ENCODE measurements at regions not wholly inside any gene's neighbourhood (a gene's known extent, or its start where the extent isn't known, plus 50 kb on each side); places are given as distances from the start of the nearest gene placed in this dataset.

- DNase-seq: no peak
- Mint-ChIP-seq H3K4me1 (ENCODE audit: low read depth, unreplicated experiment) (no peaks in the 10 kb centered on the region), H3K36me3 (ENCODE audit: insufficient read depth, unreplicated experiment) (no peaks in the 10 kb centered on the region), H3K27ac (ENCODE audit: unreplicated experiment) (no peak overlapping the region), H3K27me3 (ENCODE audit: insufficient read depth, unreplicated experiment) (peaks cover 4% of the 10 kb centered on the region), H3K4me3 (ENCODE audit: unreplicated experiment) (no peak overlapping the region), H3K9me3 (ENCODE audit: unreplicated experiment) (no peaks in the 10 kb centered on the region)
- no TSS peak for BruUV-seq (replicated peaks)
- H3K36me3 ChIP-seq (ENCODE audit: control insufficient read depth, insufficient read depth, low read length): no peaks in the 10 kb centered on the region
- CTCF ChIA-PET: no interaction called here
- POLR2A ChIA-PET: no interaction called here
- no peaks in the 10 kb centered on the region for H3K27me3 ChIP-seq (replicated peaks; ENCODE audit: control insufficient read depth, insufficient read depth, low read length)
- no peaks in the 10 kb centered on the region for H3K9me3 ChIP-seq
- intact Hi-C loops (cut with micrococcal nuclease; ENCODE audit: unreplicated experiment): no loop called here
- H3K4me3 ChIP-seq (ENCODE audit: low read depth, low read length): no peak overlapping the region
- no peak for TF ChIP-seq CTCF (IDR thresholded peaks at IDR 0.05; ENCODE audit: insufficient read depth in 1 of 2, low read depth in 1 of 2, low read length in 1 of 2, severe bottlenecking in 1 of 2, unreplicated experiment in 1 of 2)
- H3K4me1 ChIP-seq: no peaks in the 10 kb centered on the region
These were observed 103.3 kb downstream of the C1orf94 start for GRCh38 chr1:34279971-34280370.

GRCh38 chr1:34280509-34280908, 103.8 kb downstream of the C1orf94 start:
- no peaks in the 10 kb centered on the region for H3K36me3 Mint-ChIP-seq (ENCODE audit: insufficient read depth, unreplicated experiment)
- POLR2A ChIA-PET: no interaction called here
- no peaks in the 10 kb centered on the region for H3K9me3 Mint-ChIP-seq (ENCODE audit: unreplicated experiment)
- BruUV-seq (replicated peaks): no TSS peak
- no peak for DNase-seq
- Histone ChIP-seq H3K4me1 (no peaks in the 10 kb centered on the region), H3K36me3 (ENCODE audit: control insufficient read depth, insufficient read depth, low read length) (no peaks in the 10 kb centered on the region), H3K9me3 (no peaks in the 10 kb centered on the region), H3K27me3 (replicated peaks; ENCODE audit: control insufficient read depth, insufficient read depth, low read length) (no peaks in the 10 kb centered on the region), H3K4me3 (ENCODE audit: low read depth, low read length) (no peak overlapping the region)
- no peaks in the 10 kb centered on the region for H3K4me1 Mint-ChIP-seq (ENCODE audit: low read depth, unreplicated experiment)
- no peak for TF ChIP-seq CTCF (IDR thresholded peaks at IDR 0.05; ENCODE audit: insufficient read depth in 1 of 2, low read depth in 1 of 2, low read length in 1 of 2, severe bottlenecking in 1 of 2, unreplicated experiment in 1 of 2)
- peaks cover 4% of the 10 kb centered on the region for H3K27me3 Mint-ChIP-seq (ENCODE audit: insufficient read depth, unreplicated experiment)
- CTCF ChIA-PET: no interaction called here
- no peak overlapping the region for H3K4me3 Mint-ChIP-seq (ENCODE audit: unreplicated experiment)
- intact Hi-C loops (cut with micrococcal nuclease; ENCODE audit: unreplicated experiment): no loop called here
- H3K27ac Mint-ChIP-seq (ENCODE audit: unreplicated experiment): no peak overlapping the region

- Mint-ChIP-seq H3K4me1 (ENCODE audit: low read depth, unreplicated experiment) (no peaks in the 10 kb centered on the region), H3K9me3 (ENCODE audit: unreplicated experiment) (no peaks in the 10 kb centered on the region), H3K4me3 (ENCODE audit: unreplicated experiment) (no peak overlapping the region), H3K27ac (ENCODE audit: unreplicated experiment) (no peak overlapping the region), H3K36me3 (ENCODE audit: insufficient read depth, unreplicated experiment) (no peaks in the 10 kb centered on the region), H3K27me3 (ENCODE audit: insufficient read depth, unreplicated experiment) (peaks cover 6% of the 10 kb centered on the region)
- ChIA-PET POLR2A (no interaction called here), CTCF (no interaction called here)
- no TSS peak for BruUV-seq (replicated peaks)
- no peaks in the 10 kb centered on the region for H3K9me3 ChIP-seq
- intact Hi-C loops (cut with micrococcal nuclease; ENCODE audit: unreplicated experiment): no loop called here
- H3K4me1 ChIP-seq: no peaks in the 10 kb centered on the region
- no peak overlapping the region for H3K4me3 ChIP-seq (ENCODE audit: low read depth, low read length)
- no peaks in the 10 kb centered on the region for H3K27me3 ChIP-seq (replicated peaks; ENCODE audit: control insufficient read depth, insufficient read depth, low read length)
- TF ChIP-seq CTCF (IDR thresholded peaks at IDR 0.05; ENCODE audit: insufficient read depth in 1 of 2, low read depth in 1 of 2, low read length in 1 of 2, severe bottlenecking in 1 of 2, unreplicated experiment in 1 of 2): no peak
- DNase-seq: no peak
- H3K36me3 ChIP-seq (ENCODE audit: control insufficient read depth, insufficient read depth, low read length): no peaks in the 10 kb centered on the region
These were observed 106.4 kb downstream of the C1orf94 start for GRCh38 chr1:34283142-34283541.
